Prostate gland (tissue), 2 donors: ENCODE measurements at regions not wholly inside any gene's neighbourhood (a gene's known extent, or its start where the extent isn't known, plus 50 kb on each side); places are given as distances from the start of the nearest gene placed in this dataset.
"Not testable (repeated sequence)": the region's sequence is repeated elsewhere in the genome, so short reads cannot be mapped to it uniquely, and the experiment has no call there.

Experiments
- POLR2AphosphoS5 ChIP-seq: sonication (generic); formaldehyde crosslinking; IDR thresholded peaks from one replicate; pipeline ENCODE4 v1.6.1; 2017; ENCODE audit warnings: antibody characterized with exemption
- TF ChIP-seq, protein P1 (sequence below), 4 experiments: fragments of 200-600 bp in 2 of 4; fragments of 450-650 bp in 2 of 4; sonication (generic) in 2 of 4; IDR thresholded peaks; 1 replicate in 3 of 4; 2 replicates in 1 of 4; pipeline ENCODE4 v1.5.1; 2016 to 2019; ENCODE audit warnings: antibody characterized with exemption in 4 of 4, mild to moderate bottlenecking in 2 of 4, moderate library complexity in 2 of 4

DNA sequence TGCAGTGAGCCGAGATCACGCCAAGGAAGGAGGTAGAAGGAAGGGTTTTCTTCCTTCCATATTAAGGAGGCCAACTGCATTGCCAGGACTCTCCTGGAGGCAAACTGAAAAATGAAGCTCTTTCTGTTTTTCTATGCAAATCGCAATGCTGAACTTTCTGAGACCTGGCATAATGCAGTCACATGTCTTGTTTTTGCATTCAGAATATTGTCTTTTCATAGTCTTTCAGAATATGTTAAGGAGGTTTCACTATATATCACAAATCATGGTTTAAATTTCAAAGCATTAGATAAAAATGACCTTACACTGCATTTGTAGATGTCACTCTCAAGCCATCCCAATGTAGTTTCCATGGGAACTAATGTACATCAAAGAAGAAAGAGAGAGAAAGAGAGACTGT is 556.5 kb downstream of the TTLL7 start:
- TF ChIP-seq, protein P1, sequence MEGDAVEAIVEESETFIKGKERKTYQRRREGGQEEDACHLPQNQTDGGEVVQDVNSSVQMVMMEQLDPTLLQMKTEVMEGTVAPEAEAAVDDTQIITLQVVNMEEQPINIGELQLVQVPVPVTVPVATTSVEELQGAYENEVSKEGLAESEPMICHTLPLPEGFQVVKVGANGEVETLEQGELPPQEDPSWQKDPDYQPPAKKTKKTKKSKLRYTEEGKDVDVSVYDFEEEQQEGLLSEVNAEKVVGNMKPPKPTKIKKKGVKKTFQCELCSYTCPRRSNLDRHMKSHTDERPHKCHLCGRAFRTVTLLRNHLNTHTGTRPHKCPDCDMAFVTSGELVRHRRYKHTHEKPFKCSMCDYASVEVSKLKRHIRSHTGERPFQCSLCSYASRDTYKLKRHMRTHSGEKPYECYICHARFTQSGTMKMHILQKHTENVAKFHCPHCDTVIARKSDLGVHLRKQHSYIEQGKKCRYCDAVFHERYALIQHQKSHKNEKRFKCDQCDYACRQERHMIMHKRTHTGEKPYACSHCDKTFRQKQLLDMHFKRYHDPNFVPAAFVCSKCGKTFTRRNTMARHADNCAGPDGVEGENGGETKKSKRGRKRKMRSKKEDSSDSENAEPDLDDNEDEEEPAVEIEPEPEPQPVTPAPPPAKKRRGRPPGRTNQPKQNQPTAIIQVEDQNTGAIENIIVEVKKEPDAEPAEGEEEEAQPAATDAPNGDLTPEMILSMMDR (IDR thresholded peaks at IDR 0.05), result not testable (repeated sequence)
- not testable (repeated sequence) for TF ChIP-seq POLR2AphosphoS5
